OCI-LY1 (cell line): ENCODE measurements at regions not wholly inside any gene's neighbourhood (a gene's known extent, or its start where the extent isn't known, plus 50 kb on each side); places are given as distances from the start of the nearest gene placed in this dataset.

Source experiments
- H2AFZ ChIP-seq: fragments of 200-600 bp; sonication (generic), shearing (Covaris generic); 2 replicates; pipeline ENCODE4 v1.6.0; 2014; ENCODE audit warnings: antibody characterized with exemption, mild to moderate bottlenecking, low read length
- H3F3A ChIP-seq: fragments of 200-600 bp; sonication (generic), shearing (Covaris generic); 2 replicates; pipeline ENCODE4 v1.6.0; 2014; ENCODE audit warnings: mild to moderate bottlenecking, antibody characterized with exemption, low read length, moderate library complexity; ENCODE audit not compliant: insufficient read depth
- H3K27ac ChIP-seq: fragments of 200-600 bp; sonication (generic); 2 replicates; pipeline ENCODE4 v1.5.1; 2014; ENCODE audit warnings: low read length, mixed run types, mild to moderate bottlenecking, low read depth; ENCODE audit not compliant: poor library complexity, severe bottlenecking
- H3K27me3 ChIP-seq: fragments of 200-600 bp; sonication (generic); 2 replicates; pipeline ENCODE4 v1.6.0; 2014; ENCODE audit warnings: antibody characterized with exemption, mild to moderate bottlenecking, low read length, moderate library complexity; ENCODE audit not compliant: insufficient read depth
- H3K36me3 ChIP-seq: fragments of 200-600 bp; sonication (generic); 2 replicates; pipeline ENCODE4 v1.6.1; 2014; ENCODE audit warnings: mild to moderate bottlenecking, antibody characterized with exemption, low read length, moderate library complexity, mixed read lengths; ENCODE audit not compliant: insufficient read depth
- H3K4me1 ChIP-seq: fragments of 200-600 bp; sonication (generic); 2 replicates; pipeline ENCODE4 v1.5.1; 2014; ENCODE audit warnings: mild to moderate bottlenecking, low read length, moderate library complexity; ENCODE audit not compliant: insufficient read depth, severe bottlenecking
- H3K4me2 ChIP-seq: fragments of 200-600 bp; sonication (generic), shearing (Covaris generic); 2 replicates; pipeline ENCODE4 v1.6.1; 2014; ENCODE audit warnings: low read length
- H3K4me3 ChIP-seq: fragments of 200-600 bp; sonication (generic); 2 replicates; pipeline ENCODE4 v1.5.1; 2014; ENCODE audit warnings: low read length, low read depth, mild to moderate bottlenecking, mixed read lengths; ENCODE audit not compliant: poor library complexity, severe bottlenecking
- H3K79me2 ChIP-seq: fragments of 200-600 bp; shearing (Covaris generic); 2 replicates; pipeline ENCODE4 v1.6.1; 2016; ENCODE audit warnings: mixed run types, low read length, mixed read lengths; ENCODE audit not compliant: insufficient read depth
- H3K9ac ChIP-seq: fragments of 200-600 bp; sonication (generic), shearing (Covaris generic); 2 replicates; pipeline ENCODE4 v1.6.1; 2014; ENCODE audit warnings: mild to moderate bottlenecking, low read length, mixed read lengths
- H3K9me2 ChIP-seq: fragments of 200-600 bp; sonication (generic), shearing (Covaris generic); 2 replicates; pipeline ENCODE4 v1.6.1; 2014; ENCODE audit warnings: low read depth, mild to moderate bottlenecking, low read length, mixed read lengths
- H3K9me3 ChIP-seq: fragments of 200-600 bp; shearing (Covaris generic); 2 replicates; pipeline ENCODE4 v1.6.1; 2014; ENCODE audit warnings: low read length, mixed read lengths
- H4K20me1 ChIP-seq: fragments of 200-600 bp; sonication (generic), shearing (Covaris generic); 2 replicates; pipeline ENCODE4 v1.6.0; 2016; ENCODE audit warnings: mild to moderate bottlenecking, low read length; ENCODE audit not compliant: insufficient read depth
- CTCF ChIP-seq: fragments of 200-600 bp; sonication (generic), shearing (Covaris generic); IDR thresholded peaks from 2 replicates; pipeline ENCODE4 v1.5.1; 2017; ENCODE audit warnings: mild to moderate bottlenecking, antibody characterized with exemption, low read length, moderate library complexity, mixed read lengths
- EZH2 ChIP-seq: fragments of 200-600 bp; sonication (generic), shearing (Covaris generic); IDR thresholded peaks from 2 replicates; pipeline ENCODE4 v1.8.0; 2017; ENCODE audit warnings: borderline replicate concordance, mixed run types, mild to moderate bottlenecking, antibody characterized with exemption, low read length, moderate library complexity, mixed read lengths

- Histone ChIP-seq H3K9ac (no peak overlapping the region), H3K4me2 (no peak overlapping the region), H3K36me3 (no peaks in the 10 kb centered on the region), H4K20me1 (no peaks in the 10 kb centered on the region), H3K27me3 (no peaks in the 10 kb centered on the region), H3K79me2 (no peaks in the 10 kb centered on the region), H2AFZ (no peak overlapping the region), H3K4me1 (no peaks in the 10 kb centered on the region), H3K4me3 (no peak overlapping the region), H3F3A (no peaks in the 10 kb centered on the region), H3K9me2 (no peaks in the 10 kb centered on the region), H3K9me3 (no peaks in the 10 kb centered on the region), H3K27ac (no peak overlapping the region)
- no peak for TF ChIP-seq EZH2
- TF ChIP-seq CTCF, result no peak
Observed at GRCh38 chrX:99172958-99173357, 1237.1 kb downstream of the PCDH19 start.

GRCh38 chrX:99142745-99143144 lies 1267.3 kb downstream of the PCDH19 start:
- Histone ChIP-seq H3K4me2 (no peak overlapping the region), H3F3A (no peaks in the 10 kb centered on the region), H3K27ac (no peak overlapping the region), H2AFZ (no peak overlapping the region), H3K36me3 (no peaks in the 10 kb centered on the region), H3K9me2 (no peaks in the 10 kb centered on the region), H4K20me1 (no peaks in the 10 kb centered on the region), H3K27me3 (no peaks in the 10 kb centered on the region), H3K4me3 (no peak overlapping the region), H3K4me1 (no peaks in the 10 kb centered on the region), H3K9me3 (no peaks in the 10 kb centered on the region), H3K9ac (no peak overlapping the region), H3K79me2 (no peaks in the 10 kb centered on the region)
- TF ChIP-seq EZH2, result no peak
- TF ChIP-seq CTCF, result no peak

- no peaks in the 10 kb centered on the region for H3K27me3 ChIP-seq
- no peaks in the 10 kb centered on the region for H3K4me1 ChIP-seq
- no peak overlapping the region for H3K27ac ChIP-seq
- TF ChIP-seq EZH2 (no peak), CTCF (no peak)
- H3F3A ChIP-seq, result no peaks in the 10 kb centered on the region
- H3K4me3 ChIP-seq, result no peak overlapping the region
- no peak overlapping the region for H3K4me2 ChIP-seq
- no peaks in the 10 kb centered on the region for H3K9me3 ChIP-seq
- no peak overlapping the region for H3K9ac ChIP-seq
- H2AFZ ChIP-seq, result no peak overlapping the region
- H3K9me2 ChIP-seq, result no peaks in the 10 kb centered on the region
- no peaks in the 10 kb centered on the region for H3K79me2 ChIP-seq
- no peaks in the 10 kb centered on the region for H4K20me1 ChIP-seq
- no peaks in the 10 kb centered on the region for H3K36me3 ChIP-seq
Observed at GRCh38 chrX:99137488-99137887, 1272.6 kb downstream of the PCDH19 start.
